HG02798 (cell line): ENCODE measurements at regions not wholly inside any gene's neighbourhood (a gene's known extent, or its start where the extent isn't known, plus 50 kb on each side); places are given as distances from the start of the nearest gene placed in this dataset.
"Not testable (repeated sequence)": the region's sequence is repeated elsewhere in the genome, so short reads cannot be mapped to it uniquely, and the experiment has no call there.

Experiments used
- ATAC-seq: cut with Tn5 transposase; IDR thresholded peaks from one replicate; pipeline ENCODE4 v1.9.1; 2021; ENCODE audit warnings: mild to moderate bottlenecking; ENCODE audit not compliant: unreplicated experiment, poor library complexity

GRCh38 chr9:28984016-28984415 is 1410.7 kb upstream of the C9orf72 start:
- ATAC-seq = no peak

DNA sequence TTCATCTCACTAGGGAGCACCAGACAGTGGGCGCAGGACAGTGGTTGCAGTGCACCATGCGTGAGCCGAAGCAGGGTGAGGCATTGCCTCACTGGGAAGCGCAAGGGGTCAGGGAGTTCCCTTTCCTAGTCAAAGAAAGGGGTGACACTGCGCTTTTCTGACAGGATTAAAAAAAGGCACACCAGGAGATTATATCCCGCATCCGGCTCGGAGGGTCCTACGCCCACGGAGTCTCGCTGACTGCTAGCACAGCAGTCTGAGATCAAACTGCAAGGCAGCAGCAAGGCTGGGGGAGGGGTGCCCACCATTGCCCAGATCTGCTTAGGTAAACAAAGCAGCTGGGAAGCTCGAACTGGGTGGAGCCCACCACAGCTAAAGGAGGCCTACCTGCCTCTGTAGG is 1416.7 kb upstream of the C9orf72 start:
- ATAC-seq = not testable (repeated sequence)

DNA sequence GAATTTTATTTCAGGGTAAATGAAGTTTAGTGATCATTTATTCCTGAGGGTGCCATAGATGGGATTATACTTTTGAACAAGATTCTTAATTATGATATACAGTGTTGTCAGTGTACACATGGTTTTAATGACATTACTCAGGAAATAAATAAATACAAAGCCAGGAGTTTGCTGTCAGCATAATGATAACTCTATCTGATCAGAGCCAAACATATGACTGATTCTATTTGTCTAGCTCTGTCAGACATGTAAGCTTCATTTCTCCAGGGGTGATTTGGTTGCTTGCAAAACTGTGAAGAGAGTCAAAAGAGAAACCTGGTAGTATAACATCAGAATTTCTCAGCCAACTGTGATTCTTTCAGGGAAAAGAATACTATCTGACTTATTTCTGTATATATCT is 1425.8 kb upstream of the C9orf72 start:
- ATAC-seq = no peak

DNA sequence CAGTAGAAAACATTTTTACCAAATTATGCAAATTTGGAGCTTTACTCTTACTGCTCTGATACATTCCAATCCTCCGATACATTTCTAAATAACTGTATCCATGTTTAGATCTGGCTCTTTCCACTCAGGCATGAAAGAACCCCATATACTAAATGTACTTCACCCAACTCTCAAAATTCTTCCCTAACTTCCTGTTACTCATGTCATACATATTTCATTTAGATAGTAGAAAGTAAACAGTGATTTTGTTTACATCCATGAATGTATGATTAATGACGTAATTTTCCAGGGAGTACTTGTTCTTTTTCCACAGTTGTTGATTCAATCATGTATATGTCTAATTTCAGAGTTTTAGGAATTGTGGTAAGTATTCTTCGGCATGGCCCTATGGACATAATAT is 1426.5 kb upstream of the C9orf72 start:
- ATAC-seq = no peak

GRCh38 chr9:29001006-29001405 is 1427.7 kb upstream of the C9orf72 start:
- ATAC-seq = no peak

GRCh38 chr9:29004988-29005387 is 1431.7 kb upstream of the C9orf72 start:
- no peak for ATAC-seq

DNA sequence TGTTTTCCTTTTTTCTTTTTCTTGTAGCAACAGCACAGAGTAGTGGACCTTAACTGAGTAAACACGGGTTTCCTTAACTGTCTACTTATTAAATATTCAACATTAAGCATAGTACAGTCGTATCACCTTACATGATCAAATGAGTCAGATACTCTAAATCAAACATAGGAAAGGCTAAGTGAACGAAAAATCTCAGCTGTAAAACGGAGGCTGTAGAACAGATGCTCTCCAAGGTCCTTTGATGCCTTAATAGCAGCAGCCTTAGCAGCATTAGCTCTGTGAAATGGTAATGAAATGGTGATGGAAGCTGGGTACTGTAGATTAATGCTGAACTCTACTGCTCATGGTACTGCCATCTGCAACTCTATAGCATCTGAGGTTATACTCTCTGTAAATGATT is 1433.3 kb upstream of the C9orf72 start:
- no peak for ATAC-seq

DNA sequence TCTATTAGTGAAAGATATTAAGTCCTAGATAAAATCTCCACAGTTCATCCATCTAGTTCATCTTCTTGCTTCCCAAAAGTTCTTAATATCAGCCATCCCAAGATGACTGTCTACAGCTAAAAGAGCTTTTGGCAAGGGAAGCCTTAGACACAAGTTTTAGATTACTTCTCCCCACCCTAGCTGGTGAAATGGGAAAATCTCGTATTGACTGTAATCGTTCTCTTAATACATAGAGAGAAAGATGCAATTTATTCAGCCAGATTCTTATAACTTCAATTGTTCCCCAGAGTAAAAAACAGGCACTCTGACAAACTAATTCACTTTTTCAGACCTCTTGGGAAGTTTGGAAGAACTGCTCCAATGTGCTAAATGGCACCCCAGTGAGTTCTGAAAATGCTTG is 1439.6 kb upstream of the C9orf72 start:
- ATAC-seq = no peak

GRCh38 chr9:29021632-29022031 is 1448.4 kb upstream of the C9orf72 start:
- ATAC-seq = no peak

GRCh38 chr9:29038332-29038731 is 1465.1 kb upstream of the C9orf72 start:
- no peak for ATAC-seq

DNA sequence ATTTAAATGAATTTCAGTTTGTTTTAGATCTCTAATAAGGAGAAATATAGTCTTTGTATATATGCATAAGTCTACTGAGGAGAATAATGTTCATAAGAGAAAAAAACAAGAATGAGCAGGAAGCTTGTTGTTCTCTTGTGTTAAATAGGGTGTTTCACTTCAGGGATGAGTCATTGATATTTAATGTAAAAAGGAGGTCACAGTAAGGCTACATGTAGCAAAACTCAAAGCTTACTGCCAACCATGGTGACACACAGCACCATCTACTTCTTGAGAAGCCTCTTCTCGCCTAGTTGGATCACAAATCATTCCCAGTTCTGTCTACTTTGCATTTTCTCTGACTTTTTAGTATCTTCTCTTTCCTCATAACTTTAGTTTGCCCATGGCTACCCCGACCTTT is 1466.0 kb upstream of the C9orf72 start:
- no peak for ATAC-seq

GRCh38 chr9:29043072-29043471 is 1469.8 kb upstream of the C9orf72 start:
- no peak for ATAC-seq

GRCh38 chr9:29044959-29045358 is 1471.7 kb upstream of the C9orf72 start:
- ATAC-seq = no peak

GRCh38 chr9:29060041-29060440 is 1486.8 kb upstream of the C9orf72 start:
- no peak for ATAC-seq

- no peak for ATAC-seq
These were observed 1489.2 kb upstream of the C9orf72 start for GRCh38 chr9:29062446-29062845.

- no peak for ATAC-seq
These were observed 1489.8 kb upstream of the C9orf72 start for GRCh38 chr9:29063031-29063430.

DNA sequence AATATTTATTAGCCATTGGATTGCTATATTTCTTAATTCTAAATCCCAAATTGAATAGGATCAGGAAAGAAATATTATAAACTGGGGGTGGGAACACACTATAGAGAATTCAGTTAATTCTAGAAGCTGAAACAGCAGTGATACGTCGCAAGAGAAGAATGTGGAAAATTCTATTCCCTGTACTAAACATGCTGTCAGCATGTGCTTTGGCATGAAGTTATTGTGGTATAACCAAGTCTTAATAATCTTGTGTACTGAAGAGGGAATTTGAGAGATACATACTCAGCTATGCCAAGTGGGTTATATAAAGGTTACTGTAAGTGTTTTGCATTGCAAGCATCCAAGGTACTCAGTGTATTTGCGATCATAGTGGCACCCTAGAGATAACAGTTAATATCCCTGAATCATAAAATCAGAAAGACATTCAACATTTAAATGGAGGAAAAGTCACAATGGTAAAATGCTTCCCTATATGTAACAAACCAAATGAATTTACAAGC is 1492.9 kb upstream of the C9orf72 start:
- no peak for ATAC-seq

GRCh38 chr9:29068461-29068860 is 1495.2 kb upstream of the C9orf72 start:
- ATAC-seq = no peak

GRCh38 chr9:29069376-29069775 is 1496.1 kb upstream of the C9orf72 start:
- ATAC-seq = no peak

DNA sequence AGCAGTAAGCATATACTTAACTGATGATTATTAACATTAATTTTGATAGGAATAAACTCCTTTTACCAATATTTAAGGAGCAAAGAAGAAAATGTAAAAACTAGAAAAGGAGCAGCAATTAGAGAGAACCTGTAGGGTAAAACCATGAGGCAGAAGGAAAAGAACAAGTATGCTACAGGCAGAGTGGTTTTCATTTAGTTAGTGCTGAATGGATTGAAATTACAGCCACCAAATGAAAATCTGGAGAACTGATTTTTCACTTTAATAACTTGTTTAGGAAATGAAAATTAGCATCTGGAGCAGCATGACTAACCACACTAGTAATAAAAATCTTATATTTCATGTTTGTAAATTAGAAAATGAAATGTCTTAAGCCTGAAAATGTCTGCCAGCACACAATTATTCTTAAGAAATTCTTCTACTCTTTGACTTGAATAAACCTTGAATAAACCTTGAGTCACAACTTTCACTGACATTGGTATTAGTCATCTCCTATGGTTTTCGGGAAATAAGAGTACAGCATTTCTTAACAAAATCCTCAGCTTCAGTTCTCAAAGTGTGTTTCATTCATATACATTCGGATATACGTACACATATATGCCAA is 1504.9 kb upstream of the C9orf72 start:
- ATAC-seq = no peak

DNA sequence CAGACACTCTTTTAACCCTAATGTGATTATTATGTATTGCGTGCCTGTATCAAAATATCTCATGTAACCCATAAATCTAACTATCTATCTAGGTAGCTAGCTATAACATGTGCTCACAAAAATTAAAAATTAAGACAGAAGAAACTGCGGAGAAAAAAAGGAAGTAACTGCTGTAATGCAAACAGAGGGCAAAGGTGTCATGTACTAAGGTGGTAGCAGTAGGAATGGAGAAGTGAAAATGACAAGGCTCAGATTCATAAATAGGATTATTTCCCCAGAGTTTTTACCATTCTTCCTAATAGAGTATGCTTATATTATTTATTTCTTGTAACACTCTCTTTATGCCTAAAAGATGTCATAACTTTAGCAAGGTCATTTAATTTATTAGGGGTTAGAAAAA is 1527.5 kb upstream of the C9orf72 start:
- ATAC-seq = no peak

DNA sequence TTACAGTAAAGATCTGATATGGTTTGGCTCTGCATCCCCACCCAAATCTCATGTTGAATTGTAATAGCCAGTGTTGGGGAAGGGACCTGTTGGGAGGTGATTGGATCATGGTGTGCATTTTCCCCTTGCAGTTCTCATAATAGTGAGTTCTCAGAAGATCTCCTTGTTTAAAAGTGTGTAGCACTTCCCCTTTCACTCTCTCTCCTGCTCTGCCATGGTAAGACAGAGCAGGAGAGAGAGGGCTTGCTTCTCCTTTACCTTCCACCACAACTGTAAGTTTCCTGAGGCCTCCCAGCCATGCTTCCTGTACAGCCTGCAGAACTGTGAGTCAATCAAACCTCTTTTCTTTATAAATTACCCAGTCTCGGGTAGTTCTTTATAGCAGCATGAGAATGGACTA is 1530.9 kb upstream of the C9orf72 start:
- ATAC-seq = not testable (repeated sequence)

DNA sequence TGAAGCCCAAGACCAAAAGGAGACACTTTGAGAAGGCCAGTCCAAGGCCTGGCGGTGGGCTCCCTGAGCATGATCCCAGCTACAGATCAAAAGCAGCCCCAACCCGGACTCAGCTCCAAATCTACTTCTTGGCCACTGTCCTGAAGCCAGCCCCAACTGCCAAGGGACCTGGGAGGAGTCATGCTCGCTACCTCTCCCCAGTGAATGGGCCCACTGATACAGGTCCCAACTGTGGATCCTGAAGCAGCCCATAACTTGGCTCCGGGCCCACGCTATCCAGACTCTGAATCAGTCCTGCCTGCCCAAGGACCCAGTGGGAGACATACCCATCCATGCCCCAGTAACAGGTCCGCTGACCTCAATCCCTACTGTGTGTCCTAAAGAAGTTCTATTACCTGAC is 1545.3 kb upstream of the C9orf72 start:
- no peak for ATAC-seq
